DOHH2 (cell line): ENCODE measurements at regions not wholly inside any gene's neighbourhood (a gene's known extent, or its start where the extent isn't known, plus 50 kb on each side); places are given as distances from the start of the nearest gene placed in this dataset.

Experiments
- H3F3A ChIP-seq: fragments of 200-600 bp; sonication (generic), shearing (Covaris generic); 2 replicates; pipeline ENCODE4 v1.6.0; 2016; ENCODE audit warnings: antibody characterized with exemption, mild to moderate bottlenecking; ENCODE audit not compliant: control insufficient read depth, insufficient read depth
- H3K27ac ChIP-seq: fragments of 200-600 bp; sonication (generic); 2 replicates; pipeline ENCODE4 v1.5.1; 2014; ENCODE audit warnings: low read depth, mild to moderate bottlenecking, low read length, moderate library complexity
- H3K27me3 ChIP-seq: fragments of 200-600 bp; sonication (generic); 2 replicates; pipeline ENCODE4 v1.6.1; 2014; ENCODE audit warnings: mild to moderate bottlenecking, low read length, mixed read lengths; ENCODE audit not compliant: control insufficient read depth
- H3K36me3 ChIP-seq: fragments of 200-600 bp; sonication (generic); 2 replicates; pipeline ENCODE4 v1.6.1; 2014; ENCODE audit warnings: mild to moderate bottlenecking, low read length, moderate library complexity, mixed read lengths; ENCODE audit not compliant: control insufficient read depth
- H3K4me1 ChIP-seq: fragments of 200-600 bp; sonication (generic); 2 replicates; pipeline ENCODE4 v1.6.1; 2014; ENCODE audit warnings: mild to moderate bottlenecking, low read length, mixed read lengths; ENCODE audit not compliant: control insufficient read depth
- H3K4me2 ChIP-seq: fragments of 200-600 bp; sonication (generic); 2 replicates; pipeline ENCODE4 v1.6.0; 2014; ENCODE audit warnings: mild to moderate bottlenecking, low read length, moderate library complexity
- H3K4me3 ChIP-seq: fragments of 200-600 bp; sonication (generic); 2 replicates; pipeline ENCODE4 v1.5.1; 2014; ENCODE audit warnings: mild to moderate bottlenecking, low read length, mixed read lengths
- H3K79me2 ChIP-seq: fragments of 200-600 bp; sonication (generic); 2 replicates; pipeline ENCODE4 v1.6.1; 2014; ENCODE audit warnings: mild to moderate bottlenecking, low read length, mixed read lengths; ENCODE audit not compliant: control insufficient read depth
- H3K9me2 ChIP-seq: fragments of 200-600 bp; sonication (generic); replicated peaks from 2 replicates; pipeline ENCODE4 v1.6.1; 2014; ENCODE audit warnings: mild to moderate bottlenecking, low read length, mixed read lengths; ENCODE audit not compliant: control insufficient read depth
- H3K9me3 ChIP-seq: fragments of 200-600 bp; sonication (generic); 2 replicates; pipeline ENCODE4 v1.6.1; 2014; ENCODE audit warnings: antibody characterized with exemption, low read length, mixed read lengths; ENCODE audit not compliant: control insufficient read depth, insufficient read depth
- H4K20me1 ChIP-seq: fragments of 200-600 bp; sonication (generic); 2 replicates; pipeline ENCODE4 v1.6.0; 2014; ENCODE audit warnings: low read depth, mild to moderate bottlenecking, antibody characterized with exemption, low read length, moderate library complexity; ENCODE audit not compliant: control insufficient read depth, insufficient read depth
- EZH2phosphoT487 ChIP-seq: fragments of 200-600 bp; sonication (generic); IDR thresholded peaks from 2 replicates; pipeline ENCODE4 v1.6.1; 2017; ENCODE audit warnings: borderline replicate concordance, mild to moderate bottlenecking, antibody characterized with exemption, low read length, moderate library complexity, mixed read lengths
- TF ChIP-seq, protein P1 (sequence below): fragments of 200-600 bp; sonication (generic); IDR thresholded peaks from one replicate; pipeline ENCODE4 v1.5.1; 2014; ENCODE audit warnings: antibody characterized with exemption, mild to moderate bottlenecking, low read depth, low read length; ENCODE audit not compliant: poor library complexity, severe bottlenecking

DNA sequence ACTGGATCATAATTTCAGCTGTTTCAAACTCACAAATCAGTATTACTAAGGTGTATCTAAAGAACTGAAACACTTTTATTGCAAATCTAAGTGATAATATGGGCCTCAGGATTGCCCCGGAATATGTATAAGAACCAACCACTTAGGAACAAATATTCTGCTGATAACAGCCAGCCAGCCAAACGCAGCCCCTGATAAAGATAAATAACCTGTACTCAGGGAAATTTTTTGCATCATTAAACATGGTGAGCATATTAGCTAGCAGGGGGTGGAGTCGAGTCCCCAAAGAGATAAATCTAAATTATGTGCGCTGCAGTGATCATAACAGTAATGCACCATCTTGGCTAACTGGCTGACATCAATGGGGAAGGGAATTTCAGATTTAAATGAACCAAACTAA lies 410.2 kb upstream of the MAP3K7 start:
- H3K79me2 ChIP-seq, result no peaks in the 10 kb centered on the region
- no peaks in the 10 kb centered on the region for H4K20me1 ChIP-seq
- no peaks in the 10 kb centered on the region for H3K9me3 ChIP-seq
- TF ChIP-seq EZH2phosphoT487, result no peak
- TF ChIP-seq, protein P1, sequence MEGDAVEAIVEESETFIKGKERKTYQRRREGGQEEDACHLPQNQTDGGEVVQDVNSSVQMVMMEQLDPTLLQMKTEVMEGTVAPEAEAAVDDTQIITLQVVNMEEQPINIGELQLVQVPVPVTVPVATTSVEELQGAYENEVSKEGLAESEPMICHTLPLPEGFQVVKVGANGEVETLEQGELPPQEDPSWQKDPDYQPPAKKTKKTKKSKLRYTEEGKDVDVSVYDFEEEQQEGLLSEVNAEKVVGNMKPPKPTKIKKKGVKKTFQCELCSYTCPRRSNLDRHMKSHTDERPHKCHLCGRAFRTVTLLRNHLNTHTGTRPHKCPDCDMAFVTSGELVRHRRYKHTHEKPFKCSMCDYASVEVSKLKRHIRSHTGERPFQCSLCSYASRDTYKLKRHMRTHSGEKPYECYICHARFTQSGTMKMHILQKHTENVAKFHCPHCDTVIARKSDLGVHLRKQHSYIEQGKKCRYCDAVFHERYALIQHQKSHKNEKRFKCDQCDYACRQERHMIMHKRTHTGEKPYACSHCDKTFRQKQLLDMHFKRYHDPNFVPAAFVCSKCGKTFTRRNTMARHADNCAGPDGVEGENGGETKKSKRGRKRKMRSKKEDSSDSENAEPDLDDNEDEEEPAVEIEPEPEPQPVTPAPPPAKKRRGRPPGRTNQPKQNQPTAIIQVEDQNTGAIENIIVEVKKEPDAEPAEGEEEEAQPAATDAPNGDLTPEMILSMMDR, result no peak
- H3K36me3 ChIP-seq, result no peaks in the 10 kb centered on the region
- no peaks in the 10 kb centered on the region for H3K9me2 ChIP-seq
- H3K27ac ChIP-seq, result no peak overlapping the region
- no peaks in the 10 kb centered on the region for H3K4me1 ChIP-seq
- no peaks in the 10 kb centered on the region for H3K27me3 ChIP-seq
- no peaks in the 10 kb centered on the region for H3F3A ChIP-seq
- no peak overlapping the region for H3K4me2 ChIP-seq
- no peak overlapping the region for H3K4me3 ChIP-seq

DNA sequence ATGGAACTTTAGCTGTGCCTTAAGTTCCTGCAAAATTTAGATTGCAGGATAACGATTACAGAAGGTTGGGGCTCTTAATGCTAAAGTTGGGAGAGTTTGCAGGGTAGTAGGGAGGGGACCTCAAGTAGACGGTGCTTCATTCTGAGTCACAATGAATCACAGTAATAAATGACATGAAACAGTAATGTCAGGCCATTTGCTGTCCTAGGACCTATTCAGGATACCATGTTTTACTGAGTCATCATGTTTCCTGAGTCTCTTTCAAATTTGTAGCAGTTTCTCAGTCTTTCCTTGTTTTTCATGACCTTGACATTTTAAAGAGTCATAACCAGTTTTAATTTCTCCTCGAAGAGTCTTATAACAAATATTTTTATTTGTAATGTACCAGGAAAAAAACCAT lies 406.9 kb upstream of the MAP3K7 start:
- Histone ChIP-seq H3K4me2 (no peak overlapping the region), H3K9me2 (no peaks in the 10 kb centered on the region), H3K79me2 (no peaks in the 10 kb centered on the region), H3K9me3 (no peaks in the 10 kb centered on the region), H4K20me1 (no peaks in the 10 kb centered on the region), H3K27ac (no peak overlapping the region), H3K36me3 (no peaks in the 10 kb centered on the region), H3F3A (no peaks in the 10 kb centered on the region), H3K27me3 (no peaks in the 10 kb centered on the region), H3K4me3 (no peak overlapping the region), H3K4me1 (no peaks in the 10 kb centered on the region)
- no peak for TF ChIP-seq EZH2phosphoT487
- TF ChIP-seq, protein P1, result no peak

DNA sequence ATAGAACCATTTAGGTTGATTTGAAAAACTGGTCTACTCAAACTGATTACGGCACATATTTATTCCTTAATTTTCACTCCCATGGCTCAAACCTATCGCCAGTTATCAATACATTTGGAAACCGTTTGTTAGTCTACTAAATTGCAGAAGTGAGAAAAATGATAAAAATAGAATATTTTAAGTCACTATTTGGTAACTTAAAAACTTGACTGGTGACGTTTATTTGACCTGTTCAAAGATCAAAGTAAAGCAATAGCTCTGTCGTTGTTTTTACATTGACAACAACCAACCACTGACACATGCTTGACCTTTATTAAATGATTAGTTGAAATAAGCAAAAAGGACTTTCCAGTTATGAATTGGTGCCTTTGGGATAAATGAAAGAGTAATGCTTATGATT lies 402.9 kb upstream of the MAP3K7 start:
- H3K79me2 ChIP-seq, result no peaks in the 10 kb centered on the region
- no peaks in the 10 kb centered on the region for H4K20me1 ChIP-seq
- H3K4me1 ChIP-seq, result no peaks in the 10 kb centered on the region
- no peaks in the 10 kb centered on the region for H3K9me2 ChIP-seq
- no peaks in the 10 kb centered on the region for H3K27me3 ChIP-seq
- H3K9me3 ChIP-seq, result no peaks in the 10 kb centered on the region
- H3F3A ChIP-seq, result no peaks in the 10 kb centered on the region
- TF ChIP-seq, protein P1, result no peak
- no peak for TF ChIP-seq EZH2phosphoT487
- H3K4me2 ChIP-seq, result no peak overlapping the region
- no peaks in the 10 kb centered on the region for H3K36me3 ChIP-seq
- no peak overlapping the region for H3K27ac ChIP-seq
- H3K4me3 ChIP-seq, result no peak overlapping the region

DNA sequence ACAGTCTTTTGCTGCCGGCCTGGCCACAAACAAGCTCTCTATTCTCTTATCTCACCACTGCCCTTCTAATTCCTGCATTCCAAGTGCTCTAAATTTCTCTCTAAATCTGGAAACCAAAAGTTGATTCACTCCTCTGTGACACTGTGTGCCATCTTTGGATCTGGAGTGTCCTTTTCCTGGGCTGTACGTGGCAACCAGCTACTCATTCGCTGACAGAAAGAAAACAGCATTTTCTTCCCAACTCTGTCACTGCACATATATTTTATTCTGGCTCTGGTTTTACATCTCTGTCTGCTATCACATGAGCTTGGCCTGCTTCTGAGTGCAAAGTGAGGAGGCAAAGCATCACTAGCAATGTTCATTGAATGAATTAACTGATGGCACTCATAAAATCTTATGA lies 397.2 kb upstream of the MAP3K7 start:
- H3K9me3 ChIP-seq, result no peaks in the 10 kb centered on the region
- no peaks in the 10 kb centered on the region for H3K4me1 ChIP-seq
- H3K27me3 ChIP-seq, result no peaks in the 10 kb centered on the region
- H3F3A ChIP-seq, result no peaks in the 10 kb centered on the region
- no peaks in the 10 kb centered on the region for H3K36me3 ChIP-seq
- TF ChIP-seq, protein P1, result no peak
- no peak for TF ChIP-seq EZH2phosphoT487
- no peaks in the 10 kb centered on the region for H3K9me2 ChIP-seq
- no peaks in the 10 kb centered on the region for H3K79me2 ChIP-seq
- H4K20me1 ChIP-seq, result no peaks in the 10 kb centered on the region
- no peak overlapping the region for H3K27ac ChIP-seq
- no peak overlapping the region for H3K4me3 ChIP-seq
- H3K4me2 ChIP-seq, result no peak overlapping the region
